ENCODE measurements at regions not wholly inside any gene's neighbourhood (a gene's known extent, or its start where the extent isn't known, plus 50 kb on each side); places are given as distances from the start of the nearest gene placed in this dataset.

- DNase-seq (ENCODE audit: low spot score) = no peak
- intact Hi-C loops (cut with DNase I) = no loop called here
- TF ChIP-seq CTCF (IDR thresholded peaks at IDR 0.05) (no peak), POLR2AphosphoS5 (IDR thresholded peaks at IDR 0.05) (no peak), POLR2A (IDR thresholded peaks at IDR 0.05) (no peak)
- Histone ChIP-seq H3K27me3 (replicated peaks; ENCODE audit: insufficient read depth) (peaks cover 4% of the 10 kb centered on the region), H3K9me3 (no peaks in the 10 kb centered on the region), H3K4me3 (no peak overlapping the region), H3K36me3 (no peaks in the 10 kb centered on the region), H3K27ac (no peak overlapping the region), H3K4me1 (replicated peaks) (no peaks in the 10 kb centered on the region)
- WGBS = 52% methylated on average over 16 of the region's 16 CpGs
Measured at GRCh38 chr13:26964278-26965250, 204.0 kb upstream of the GPR12 start.

GRCh38 chr13:26962671-26963070 lies 202.1 kb upstream of the GPR12 start:
- 97% methylated on average over 2 of the region's 2 CpGs for WGBS
- Histone ChIP-seq H3K27me3 (replicated peaks; ENCODE audit: insufficient read depth) (peaks cover 4% of the 10 kb centered on the region), H3K27ac (no peak overlapping the region), H3K4me3 (no peak overlapping the region), H3K4me1 (replicated peaks) (no peaks in the 10 kb centered on the region), H3K9me3 (no peaks in the 10 kb centered on the region), H3K36me3 (no peaks in the 10 kb centered on the region)
- no peak for TF ChIP-seq CTCF (IDR thresholded peaks at IDR 0.05)
- TF ChIP-seq POLR2A (IDR thresholded peaks at IDR 0.05) = no peak
- TF ChIP-seq POLR2AphosphoS5 (IDR thresholded peaks at IDR 0.05) = no peak
- intact Hi-C loops (cut with DNase I) = no loop called here
- no peak for DNase-seq (ENCODE audit: low spot score)

DNA sequence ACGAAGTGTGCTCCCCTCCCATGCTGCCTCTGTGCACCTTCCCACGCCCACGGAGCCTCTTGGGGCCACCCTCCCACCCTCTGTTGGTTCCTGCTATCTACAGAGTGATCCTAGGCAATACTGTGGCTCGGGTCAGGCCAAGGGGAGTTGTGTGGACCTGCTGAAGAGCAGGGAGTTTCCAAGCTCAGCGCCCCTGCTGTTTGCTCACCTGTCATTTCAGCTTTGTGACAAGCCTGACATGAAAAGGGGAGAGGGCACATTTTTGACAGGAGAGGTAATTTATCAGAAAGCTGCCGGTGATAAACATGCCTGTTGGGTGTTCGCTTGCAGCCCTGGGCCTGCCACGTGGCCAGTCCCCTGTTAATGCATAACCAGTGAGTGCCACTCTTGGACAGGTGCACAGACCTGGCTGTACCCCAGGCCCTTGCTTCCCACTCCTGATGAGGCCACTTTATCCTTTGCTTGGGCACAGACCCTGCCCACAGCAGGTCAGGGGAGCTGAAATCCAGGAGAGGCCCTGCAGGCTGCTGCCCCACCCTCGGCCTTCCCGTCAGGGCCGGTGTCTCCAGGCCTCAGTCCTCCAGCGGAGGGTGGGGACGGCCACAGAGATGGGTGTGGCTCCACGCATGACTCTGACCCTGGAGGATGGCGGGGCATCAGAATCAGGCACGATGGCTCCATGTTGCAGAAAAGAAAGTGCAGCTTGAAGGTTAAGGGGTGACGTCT lies 201.5 kb upstream of the GPR12 start:
- TF ChIP-seq POLR2AphosphoS5 (IDR thresholded peaks at IDR 0.05) = no peak
- no peak for TF ChIP-seq POLR2A (IDR thresholded peaks at IDR 0.05)
- no peak for TF ChIP-seq CTCF (IDR thresholded peaks at IDR 0.05)
- Histone ChIP-seq H3K4me1 (replicated peaks) (no peaks in the 10 kb centered on the region), H3K27me3 (replicated peaks; ENCODE audit: insufficient read depth) (peaks cover 4% of the 10 kb centered on the region), H3K36me3 (no peaks in the 10 kb centered on the region), H3K9me3 (no peaks in the 10 kb centered on the region), H3K27ac (no peak overlapping the region), H3K4me3 (no peak overlapping the region)
- 69% methylated on average over 17 of the region's 17 CpGs for WGBS
- intact Hi-C loops (cut with DNase I) = no loop called here
- no peak for DNase-seq (ENCODE audit: low spot score)

DNA sequence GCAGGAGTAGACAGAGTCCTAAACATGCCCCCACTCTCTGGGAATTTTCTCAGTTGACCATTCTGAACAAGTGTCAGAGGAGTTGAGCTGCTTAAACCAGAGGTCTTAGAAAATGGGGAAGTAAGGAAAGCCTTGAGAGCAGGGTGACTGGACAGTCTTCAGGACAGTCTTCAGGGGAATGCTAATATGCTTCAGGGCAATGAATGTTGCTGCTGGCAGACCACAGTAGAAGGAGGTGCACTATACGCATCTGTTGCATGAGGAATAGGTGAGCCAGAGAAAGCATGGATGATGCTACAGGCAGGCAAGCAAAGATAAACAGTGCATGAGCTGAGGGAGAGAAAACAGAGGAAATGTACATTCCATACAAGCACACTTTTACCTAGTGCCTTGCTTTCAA lies 196.6 kb upstream of the GPR12 start:
- no peaks in the 10 kb centered on the region for H3K36me3 ChIP-seq
- no peak for DNase-seq (ENCODE audit: low spot score)
- H3K27ac ChIP-seq = no peak overlapping the region
- no peaks in the 10 kb centered on the region for H3K4me1 ChIP-seq (replicated peaks)
- TF ChIP-seq CTCF (IDR thresholded peaks at IDR 0.05) (no peak), POLR2A (IDR thresholded peaks at IDR 0.05) (no peak), POLR2AphosphoS5 (IDR thresholded peaks at IDR 0.05) (no peak)
- intact Hi-C loops (cut with DNase I) = no loop called here
- peaks cover 4% of the 10 kb centered on the region for H3K27me3 ChIP-seq (replicated peaks; ENCODE audit: insufficient read depth)
- no peak overlapping the region for H3K4me3 ChIP-seq
- H3K9me3 ChIP-seq = no peaks in the 10 kb centered on the region
- WGBS = 26% methylated on average over 1 of the region's 1 CpG
